Activated T-cell treated with anti-CD3 and anti-CD28 coated beads, Interleukin-2, amount 50 U/mL, for 4 hours (primary cell): ENCODE measurements at regions not wholly inside any gene's neighbourhood (a gene's known extent, or its start where the extent isn't known, plus 50 kb on each side); places are given as distances from the start of the nearest gene placed in this dataset.

Source experiments
- ATAC-seq, 2 donors: fragments of 200-7000 bp; cut with Tn5 transposase; one replicate each; pipeline ENCODE4 v1.10.0; 2021
- DNase-seq: peaks from one replicate; pipeline ENCODE4 v3.0.0-alpha.2; 2020
- H3K27me3 Mint-ChIP-seq: one replicate; pipeline ENCODE4 v1.8.0; 2021; ENCODE audit warnings: low read depth, mixed read lengths
- H3K36me3 Mint-ChIP-seq: one replicate; pipeline ENCODE4 v1.8.0; 2022; ENCODE audit warnings: mixed read lengths; ENCODE audit not compliant: insufficient read depth
- H3K4me1 Mint-ChIP-seq: one replicate; pipeline ENCODE4 v1.8.0; 2021; ENCODE audit warnings: low read depth, mixed read lengths
- H3K4me3 Mint-ChIP-seq: one replicate; pipeline ENCODE4 v1.8.0; 2021; ENCODE audit warnings: mild to moderate bottlenecking, moderate library complexity, mixed read lengths
- H3K9me3 Mint-ChIP-seq: one replicate; pipeline ENCODE4 v1.8.0; 2021; ENCODE audit warnings: mixed read lengths

DNA sequence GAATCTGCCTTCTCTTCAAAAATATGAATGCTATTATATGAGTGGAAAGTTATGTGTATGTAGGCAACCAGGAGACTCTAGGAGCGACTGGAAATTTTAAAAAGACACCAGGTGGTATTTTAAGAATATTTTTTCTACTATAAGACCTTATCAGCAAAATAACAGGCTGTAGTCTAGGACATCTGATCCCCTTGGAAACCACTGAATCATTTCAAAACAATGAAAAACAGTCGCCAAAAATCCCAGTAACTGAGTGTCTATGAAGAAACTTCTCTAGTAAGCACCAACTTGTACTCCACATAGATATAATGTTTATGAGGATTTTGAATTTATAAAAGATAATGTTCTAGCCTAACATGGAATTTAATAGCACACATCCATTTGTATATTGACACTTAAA is 358.5 kb downstream of the GPATCH2 start:
- DNase-seq (no peak), ATAC-seq (no peak)
- no peaks in the 10 kb centered on the region for H3K36me3 Mint-ChIP-seq
- no peak overlapping the region for H3K4me3 Mint-ChIP-seq
- H3K27me3 Mint-ChIP-seq, result no peaks in the 10 kb centered on the region
- H3K4me1 Mint-ChIP-seq, result no peaks in the 10 kb centered on the region
- no peaks in the 10 kb centered on the region for H3K9me3 Mint-ChIP-seq

GRCh38 chr1:217270101-217270500 is 360.8 kb downstream of the GPATCH2 start:
- Mint-ChIP-seq H3K36me3 (no peaks in the 10 kb centered on the region), H3K4me3 (no peak overlapping the region), H3K4me1 (no peaks in the 10 kb centered on the region), H3K9me3 (peaks cover 1% of the 10 kb centered on the region), H3K27me3 (no peaks in the 10 kb centered on the region)
- ATAC-seq, result no peak
- no peak for DNase-seq

DNA sequence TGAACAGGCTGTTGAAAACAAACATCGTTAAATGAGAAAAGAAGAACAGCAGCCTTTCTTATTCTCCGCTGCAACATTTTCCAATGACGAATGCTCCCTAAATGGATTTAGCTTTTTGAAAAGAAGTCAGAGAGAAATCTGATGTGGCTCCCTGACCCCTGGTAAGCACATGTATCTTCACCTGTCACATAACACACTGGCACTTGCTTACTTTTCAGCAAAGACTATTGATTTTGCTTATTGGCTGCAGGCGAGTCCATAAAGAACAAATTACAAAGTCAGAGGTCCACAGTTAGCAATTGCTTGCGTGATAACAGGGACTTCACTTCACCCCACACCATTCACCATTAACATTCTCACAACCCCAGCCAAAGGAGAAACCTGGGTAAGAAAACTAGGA is 362.8 kb downstream of the GPATCH2 start:
- no peak for ATAC-seq
- no peak for DNase-seq
- Mint-ChIP-seq H3K9me3 (peaks cover 3% of the 10 kb centered on the region), H3K27me3 (no peaks in the 10 kb centered on the region), H3K4me1 (no peaks in the 10 kb centered on the region), H3K36me3 (no peaks in the 10 kb centered on the region), H3K4me3 (no peak overlapping the region)

- Mint-ChIP-seq H3K27me3 (no peaks in the 10 kb centered on the region), H3K4me3 (no peak overlapping the region), H3K36me3 (no peaks in the 10 kb centered on the region), H3K9me3 (peaks cover 3% of the 10 kb centered on the region), H3K4me1 (no peaks in the 10 kb centered on the region)
- ATAC-seq, result no peak
- no peak for DNase-seq
These were observed 369.3 kb downstream of the GPATCH2 start for GRCh38 chr1:217261636-217262035.

DNA sequence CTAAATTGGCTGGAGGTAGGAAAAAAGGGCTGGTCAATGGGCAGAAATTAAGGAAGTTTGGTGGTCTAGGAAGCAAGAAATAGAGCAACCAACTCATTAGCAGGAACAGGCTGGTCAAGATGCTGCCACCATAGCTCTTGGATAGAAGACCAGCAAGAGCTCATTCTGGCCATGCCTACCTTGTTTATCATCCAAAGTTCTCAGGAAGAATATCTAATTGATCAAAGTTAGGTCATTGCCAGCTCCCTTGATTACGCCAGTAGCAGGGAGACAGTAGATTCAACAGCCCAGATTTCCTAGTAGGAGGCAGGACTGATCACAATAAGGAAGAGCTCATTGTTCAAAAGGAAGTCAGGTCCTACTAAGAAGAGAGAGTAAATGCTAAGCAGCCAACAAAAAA is 370.2 kb downstream of the GPATCH2 start:
- H3K4me1 Mint-ChIP-seq, result no peaks in the 10 kb centered on the region
- H3K27me3 Mint-ChIP-seq, result no peaks in the 10 kb centered on the region
- ATAC-seq (no peak), DNase-seq (no peak)
- H3K4me3 Mint-ChIP-seq, result no peak overlapping the region
- H3K9me3 Mint-ChIP-seq, result peaks cover 3% of the 10 kb centered on the region
- no peaks in the 10 kb centered on the region for H3K36me3 Mint-ChIP-seq

DNA sequence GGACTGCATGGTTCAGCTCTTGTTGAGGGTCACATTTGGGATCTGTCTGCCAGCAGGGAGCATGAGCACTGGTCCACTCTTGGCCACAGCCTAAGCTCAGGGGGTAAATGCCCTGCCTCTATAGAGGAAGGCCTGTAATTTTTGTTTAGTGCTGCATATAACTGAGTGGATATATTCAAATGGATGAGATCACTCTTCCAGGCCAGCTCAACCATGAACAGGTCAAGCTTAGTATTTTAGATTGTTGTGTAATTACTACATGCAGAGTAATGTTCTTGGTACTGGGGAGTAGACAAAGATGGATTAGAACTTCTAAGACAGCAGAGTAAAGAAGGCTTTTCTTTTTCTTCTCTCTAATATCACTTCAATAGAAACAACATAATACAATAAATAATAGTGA is 376.9 kb downstream of the GPATCH2 start:
- Mint-ChIP-seq H3K4me1 (no peaks in the 10 kb centered on the region), H3K4me3 (no peak overlapping the region), H3K36me3 (no peaks in the 10 kb centered on the region), H3K9me3 (peaks cover 2% of the 10 kb centered on the region), H3K27me3 (no peaks in the 10 kb centered on the region)
- no peak for DNase-seq
- ATAC-seq, result no peak

GRCh38 chr1:217253351-217253750 is 377.5 kb downstream of the GPATCH2 start:
- Mint-ChIP-seq H3K4me3 (no peak overlapping the region), H3K36me3 (no peaks in the 10 kb centered on the region), H3K27me3 (no peaks in the 10 kb centered on the region), H3K9me3 (peaks cover 2% of the 10 kb centered on the region), H3K4me1 (no peaks in the 10 kb centered on the region)
- ATAC-seq (no peak), DNase-seq (no peak)

DNA sequence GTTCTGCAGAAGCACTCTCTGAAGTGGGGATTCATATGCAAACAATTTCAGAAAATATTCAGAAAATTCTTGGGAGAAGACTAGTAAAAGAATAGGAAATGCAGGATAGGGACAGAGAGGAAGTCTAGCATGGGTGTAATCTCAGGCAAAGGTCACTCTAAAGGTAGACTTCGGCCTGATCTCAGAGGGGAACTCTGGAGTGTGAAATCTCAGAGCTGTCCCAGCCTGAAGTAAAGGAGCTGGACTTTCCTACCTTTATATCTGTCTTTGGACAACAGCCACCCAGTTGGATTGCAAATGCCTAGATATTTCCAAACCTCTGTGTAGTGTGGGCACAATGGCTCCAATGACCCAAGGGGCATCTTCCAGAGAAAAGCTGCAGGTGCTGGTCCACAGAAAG is 379.8 kb downstream of the GPATCH2 start:
- peaks cover 2% of the 10 kb centered on the region for H3K9me3 Mint-ChIP-seq
- no peak for ATAC-seq
- no peaks in the 10 kb centered on the region for H3K36me3 Mint-ChIP-seq
- no peaks in the 10 kb centered on the region for H3K27me3 Mint-ChIP-seq
- DNase-seq, result no peak
- no peak overlapping the region for H3K4me3 Mint-ChIP-seq
- H3K4me1 Mint-ChIP-seq, result no peaks in the 10 kb centered on the region

DNA sequence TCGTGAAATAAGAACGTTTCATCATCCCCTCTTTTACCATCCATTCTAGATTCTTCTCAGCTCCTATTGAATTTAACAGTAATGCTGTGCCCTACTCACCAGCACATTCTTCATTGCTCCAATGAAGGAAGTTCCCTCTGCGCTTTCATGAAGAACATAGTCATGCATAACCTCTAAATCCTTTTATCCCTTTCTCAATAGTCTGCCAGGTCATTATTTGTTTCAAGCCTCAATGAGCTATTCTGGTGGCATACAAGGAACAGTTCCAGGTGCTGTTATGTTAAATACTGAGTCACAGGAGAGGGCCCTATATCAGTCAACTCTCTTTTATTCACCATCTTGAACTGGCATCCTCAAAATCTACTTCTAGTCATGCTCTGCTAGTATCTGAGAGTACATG is 381.0 kb downstream of the GPATCH2 start:
- Mint-ChIP-seq H3K27me3 (no peaks in the 10 kb centered on the region), H3K4me3 (no peak overlapping the region), H3K36me3 (no peaks in the 10 kb centered on the region), H3K9me3 (peaks cover 2% of the 10 kb centered on the region), H3K4me1 (no peaks in the 10 kb centered on the region)
- ATAC-seq, result no peak
- no peak for DNase-seq

DNA sequence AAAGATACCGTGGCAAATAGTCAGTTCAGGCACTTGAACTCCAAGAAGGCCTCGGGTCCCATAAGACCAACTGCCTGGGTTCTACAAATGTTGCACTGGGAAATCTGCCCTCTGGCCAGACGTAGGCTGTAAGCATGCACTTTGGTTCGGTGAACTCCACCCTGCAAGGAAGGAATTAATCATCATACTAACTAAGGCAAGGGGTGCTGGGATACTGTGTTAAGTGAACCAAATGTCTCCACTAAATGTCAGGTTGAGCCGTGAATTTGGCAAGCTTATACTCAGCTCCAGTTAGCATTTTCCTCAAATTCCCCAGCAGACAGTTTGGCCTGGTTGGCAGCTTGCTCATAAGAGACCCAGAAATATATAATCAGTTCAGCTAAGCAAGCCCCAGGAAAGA is 385.9 kb downstream of the GPATCH2 start:
- DNase-seq, result no peak
- no peak for ATAC-seq
- Mint-ChIP-seq H3K4me3 (no peak overlapping the region), H3K36me3 (no peaks in the 10 kb centered on the region), H3K27me3 (no peaks in the 10 kb centered on the region), H3K4me1 (no peaks in the 10 kb centered on the region), H3K9me3 (no peaks in the 10 kb centered on the region)

- H3K4me3 Mint-ChIP-seq, result no peak overlapping the region
- no peak for ATAC-seq
These were observed 390.2 kb downstream of the GPATCH2 start for GRCh38 chr1:217240656-217241055.

GRCh38 chr1:217238945-217239344 is 391.9 kb downstream of the GPATCH2 start:
- H3K9me3 Mint-ChIP-seq, result no peaks in the 10 kb centered on the region
- DNase-seq, result no peak
- no peaks in the 10 kb centered on the region for H3K36me3 Mint-ChIP-seq
- no peak overlapping the region for H3K4me3 Mint-ChIP-seq
- no peak for ATAC-seq
- no peaks in the 10 kb centered on the region for H3K27me3 Mint-ChIP-seq
- H3K4me1 Mint-ChIP-seq, result no peaks in the 10 kb centered on the region

More at GRCh38 chr1:217240656-217241055, 390.2 kb downstream of the GPATCH2 start:
- no peaks in the 10 kb centered on the region for H3K4me1 Mint-ChIP-seq
- no peaks in the 10 kb centered on the region for H3K36me3 Mint-ChIP-seq
- H3K9me3 Mint-ChIP-seq, result no peaks in the 10 kb centered on the region
- H3K27me3 Mint-ChIP-seq, result no peaks in the 10 kb centered on the region
- no peak for DNase-seq

GRCh38 chr1:217230412-217230811 is 400.5 kb downstream of the GPATCH2 start:
- ATAC-seq (no peak), DNase-seq (no peak)
- no peaks in the 10 kb centered on the region for H3K27me3 Mint-ChIP-seq
- H3K36me3 Mint-ChIP-seq, result no peaks in the 10 kb centered on the region
- H3K4me1 Mint-ChIP-seq, result no peaks in the 10 kb centered on the region
- H3K9me3 Mint-ChIP-seq, result peaks cover 12% of the 10 kb centered on the region
- no peak overlapping the region for H3K4me3 Mint-ChIP-seq

- Mint-ChIP-seq H3K27me3 (no peaks in the 10 kb centered on the region), H3K36me3 (no peaks in the 10 kb centered on the region), H3K9me3 (peaks cover 12% of the 10 kb centered on the region), H3K4me3 (no peak overlapping the region), H3K4me1 (no peaks in the 10 kb centered on the region)
- DNase-seq (no peak), ATAC-seq (no peak)
These were observed 402.2 kb downstream of the GPATCH2 start for GRCh38 chr1:217228689-217229088.

DNA sequence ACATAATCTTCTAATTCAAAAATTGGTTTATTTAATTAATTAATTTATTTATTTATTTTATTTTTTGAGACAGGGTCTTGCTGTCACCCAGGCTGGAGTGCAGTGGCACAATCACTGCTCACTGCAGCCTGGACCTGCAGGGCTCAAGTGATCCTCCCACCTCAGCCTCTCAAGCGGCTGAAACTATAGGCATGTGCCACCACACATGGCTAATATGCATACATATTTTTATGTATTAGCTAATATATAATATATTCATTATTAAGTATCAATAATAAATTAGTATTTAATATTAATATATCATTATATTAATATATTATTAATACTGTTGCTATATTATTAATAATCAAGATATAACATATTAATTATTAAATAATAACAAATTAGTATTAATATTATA is 406.7 kb downstream of the GPATCH2 start:
- Mint-ChIP-seq H3K27me3 (no peaks in the 10 kb centered on the region), H3K9me3 (peaks cover 7% of the 10 kb centered on the region), H3K4me1 (no peaks in the 10 kb centered on the region), H3K4me3 (no peak overlapping the region), H3K36me3 (no peaks in the 10 kb centered on the region)
- DNase-seq (no peak), ATAC-seq (no peak)

- DNase-seq (no peak), ATAC-seq (no peak)
- Mint-ChIP-seq H3K4me1 (no peaks in the 10 kb centered on the region), H3K4me3 (no peak overlapping the region), H3K27me3 (no peaks in the 10 kb centered on the region), H3K9me3 (peaks cover 4% of the 10 kb centered on the region), H3K36me3 (no peaks in the 10 kb centered on the region)
These were observed 416.3 kb downstream of the GPATCH2 start for GRCh38 chr1:217214551-217214950.
